Tibial artery (tissue), 4 donors: ENCODE measurements at regions not wholly inside any gene's neighbourhood (a gene's known extent, or its start where the extent isn't known, plus 50 kb on each side); places are given as distances from the start of the nearest gene placed in this dataset.

ENCODE experiments used
- DNase-seq, 2 donors: peaks; one replicate each; pipeline ENCODE4 v3.0.0-alpha.2; 2019
- H3K27ac ChIP-seq, 2 donors: fragments of 200-600 bp; sonication (generic) in 1 of 2; 1 replicate in 1 of 2; 2 replicates in 1 of 2; pipeline ENCODE4 v1.5.1; 2018 to 2019; ENCODE audit warnings: mild to moderate bottlenecking in 1 of 2
- H3K27me3 ChIP-seq, 2 donors: fragments of 200-600 bp; sonication (generic) in 1 of 2; one replicate each; pipeline versions ENCODE4 v1.5.1 to v1.6.0; 2016 to 2019
- H3K36me3 ChIP-seq, 3 donors: fragments of 200-600 bp; sonication (generic) in 2 of 3; one replicate each; pipeline ENCODE4 v1.5.1; 2016 to 2019; ENCODE audit warnings: mild to moderate bottlenecking in 2 of 3
- H3K4me1 ChIP-seq, 4 donors: fragments of 200-600 bp; sonication (generic) in 2 of 4; 1 replicate in 3 of 4; 2 replicates in 1 of 4; pipeline ENCODE4 v1.5.1; 2016 to 2019
- H3K4me3 ChIP-seq, 2 donors: fragments of 200-600 bp; sonication (generic) in 1 of 2; 1 replicate in 1 of 2; 2 replicates in 1 of 2; pipeline ENCODE4 v1.5.1; 2018 to 2019; ENCODE audit warnings: mild to moderate bottlenecking in 2 of 2
- H3K9me3 ChIP-seq, 3 donors: fragments of 200-600 bp; sonication (generic) in 1 of 3; one replicate each; pipeline ENCODE4 v1.5.1; 2016 to 2019
- CTCF ChIP-seq, 2 experiments: fragments of 200-600 bp in 1 of 2; fragments of 450-650 bp in 1 of 2; IDR thresholded peaks; one replicate each; pipeline ENCODE4 v1.5.1; 2017 to 2019; ENCODE audit warnings: antibody characterized with exemption in 2 of 2, mild to moderate bottlenecking in 1 of 2, moderate library complexity in 1 of 2
- intact Hi-C: fragments of 100-400 bp; cut with DNase I; formaldehyde crosslinking; loops from one replicate; pipeline ENCODE4 v1.15.0; 2023; ENCODE audit warnings: low total_unique reads

- H3K4me3 ChIP-seq = no peak overlapping the region
- intact Hi-C loops = no loop called here
- H3K36me3 ChIP-seq = no peaks in the 10 kb centered on the region
- H3K27ac ChIP-seq = no peak overlapping the region
- H3K4me1 ChIP-seq = no peaks in the 10 kb centered on the region
- H3K27me3 ChIP-seq = no peaks in the 10 kb centered on the region
- DNase-seq = no peak
- no peaks in the 10 kb centered on the region for H3K9me3 ChIP-seq
- TF ChIP-seq CTCF (IDR thresholded peaks at IDR 0.05) = no peak
Observed at GRCh38 chr4:123846561-123846960, 450.0 kb downstream of the SPRY1 start.

GRCh38 chr4:123848606-123849005, 452.0 kb downstream of the SPRY1 start:
- H3K27me3 ChIP-seq = no peaks in the 10 kb centered on the region
- TF ChIP-seq CTCF (IDR thresholded peaks at IDR 0.05) = no peak
- no peak overlapping the region for H3K27ac ChIP-seq
- DNase-seq = no peak
- no peaks in the 10 kb centered on the region for H3K36me3 ChIP-seq
- H3K4me3 ChIP-seq = no peak overlapping the region
- H3K9me3 ChIP-seq = no peaks in the 10 kb centered on the region
- no peaks in the 10 kb centered on the region for H3K4me1 ChIP-seq
- intact Hi-C loops = no loop called here

GRCh38 chr4:123849495-123849894, 452.9 kb downstream of the SPRY1 start:
- Histone ChIP-seq H3K4me1 (no peaks in the 10 kb centered on the region), H3K27ac (no peak overlapping the region), H3K36me3 (no peaks in the 10 kb centered on the region), H3K27me3 (no peaks in the 10 kb centered on the region), H3K4me3 (no peak overlapping the region), H3K9me3 (no peaks in the 10 kb centered on the region)
- intact Hi-C loops = no loop called here
- TF ChIP-seq CTCF (IDR thresholded peaks at IDR 0.05) = no peak
- no peak for DNase-seq

DNA sequence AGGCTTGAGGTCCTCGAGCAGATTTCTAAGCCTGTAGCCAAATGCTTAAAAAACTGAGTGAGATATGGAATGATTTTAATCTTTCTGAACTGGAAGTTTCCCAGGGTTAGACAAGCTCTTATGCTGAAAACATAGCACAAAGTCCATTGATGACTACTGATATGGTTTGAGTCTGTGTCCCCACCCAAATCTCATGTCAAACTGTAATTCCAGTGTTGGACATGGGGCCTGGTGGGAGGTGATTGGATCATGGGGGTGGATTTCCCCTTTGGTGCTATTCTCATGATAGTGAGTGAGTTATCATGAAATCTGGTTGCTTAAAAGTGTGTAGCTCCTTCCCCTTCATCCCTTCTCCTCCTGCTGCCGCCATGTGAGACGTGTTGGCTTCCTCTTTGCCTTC, 454.9 kb downstream of the SPRY1 start:
- Histone ChIP-seq H3K27me3 (no peaks in the 10 kb centered on the region), H3K9me3 (no peaks in the 10 kb centered on the region), H3K4me3 (no peak overlapping the region), H3K4me1 (no peaks in the 10 kb centered on the region), H3K36me3 (no peaks in the 10 kb centered on the region), H3K27ac (no peak overlapping the region)
- intact Hi-C loops = no loop called here
- DNase-seq = no peak
- no peak for TF ChIP-seq CTCF (IDR thresholded peaks at IDR 0.05)

DNA sequence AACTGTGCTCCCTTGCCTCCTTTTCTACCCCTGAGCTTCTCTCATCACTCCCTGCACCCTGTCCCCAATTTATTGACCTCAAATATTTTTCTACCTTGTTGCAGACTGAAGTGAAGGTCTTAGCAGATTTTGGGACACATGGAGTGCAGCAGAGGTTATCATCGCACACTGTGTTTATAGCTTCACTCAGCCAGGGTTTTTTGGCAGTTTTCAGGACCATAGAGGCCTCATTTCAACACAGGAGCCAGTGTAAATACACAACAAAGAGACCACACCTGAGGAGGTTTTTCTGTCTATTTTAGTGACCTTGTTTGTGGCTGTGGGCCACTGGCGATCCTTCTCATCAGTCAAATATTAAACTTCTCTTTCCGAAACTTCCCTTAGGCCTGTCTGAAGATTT, 457.1 kb downstream of the SPRY1 start:
- DNase-seq = no peak
- no peak overlapping the region for H3K4me3 ChIP-seq
- H3K4me1 ChIP-seq = peaks cover 0 to 14% (median 0%) of the 10 kb centered on the region in 4 donors
- H3K9me3 ChIP-seq = no peaks in the 10 kb centered on the region
- H3K27me3 ChIP-seq = no peaks in the 10 kb centered on the region
- intact Hi-C loops = no loop called here
- no peak overlapping the region for H3K27ac ChIP-seq
- H3K36me3 ChIP-seq = no peaks in the 10 kb centered on the region
- TF ChIP-seq CTCF (IDR thresholded peaks at IDR 0.05) = no peak
